ENCODE measurements at regions not wholly inside any gene's neighbourhood (a gene's known extent, or its start where the extent isn't known, plus 50 kb on each side); places are given as distances from the start of the nearest gene placed in this dataset.
"Not testable (repeated sequence)": the region's sequence is repeated elsewhere in the genome, so short reads cannot be mapped to it uniquely, and the experiment has no call there.

DNA sequence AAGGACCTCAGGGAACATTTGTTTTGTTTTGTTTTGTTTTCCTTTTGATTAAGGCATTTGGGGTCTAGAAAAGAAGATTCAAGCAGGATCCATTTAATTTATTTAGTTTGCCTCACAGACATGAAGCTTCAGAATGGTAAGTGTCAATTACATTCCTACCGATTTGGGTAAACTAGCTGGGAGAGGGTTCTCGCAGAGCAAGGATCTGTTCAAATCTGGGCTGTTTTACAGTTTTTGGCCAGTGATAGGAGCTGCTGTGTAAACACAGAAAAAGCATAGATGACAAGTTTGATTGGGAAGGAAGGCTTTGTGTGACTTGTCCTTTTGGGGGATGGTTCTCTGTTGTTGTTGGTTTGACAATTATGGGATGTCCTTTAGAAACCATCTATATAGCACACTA, 470.3 kb upstream of the WWC1 start:
- no peak for DNase-seq

DNA sequence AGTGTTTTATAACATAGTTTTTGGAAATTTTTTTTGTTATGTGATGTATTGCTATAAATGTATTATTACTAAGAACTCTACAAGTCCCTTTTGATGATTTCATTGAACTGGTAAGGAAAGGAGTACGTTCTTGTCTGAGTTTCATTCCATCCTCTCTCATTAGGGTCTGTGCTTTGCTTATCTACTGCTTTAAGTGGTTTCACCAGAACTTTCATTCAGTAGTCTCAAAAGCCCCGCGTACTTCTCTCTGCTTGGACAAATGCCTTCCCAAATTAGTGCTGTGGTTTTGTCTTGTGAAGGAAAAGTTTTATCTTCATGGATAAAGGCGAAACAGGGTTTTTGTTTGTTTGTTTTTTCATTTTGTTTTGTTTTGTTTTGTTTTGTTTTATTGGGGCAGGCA, 469.8 kb upstream of the WWC1 start:
- no peak for DNase-seq

DNA sequence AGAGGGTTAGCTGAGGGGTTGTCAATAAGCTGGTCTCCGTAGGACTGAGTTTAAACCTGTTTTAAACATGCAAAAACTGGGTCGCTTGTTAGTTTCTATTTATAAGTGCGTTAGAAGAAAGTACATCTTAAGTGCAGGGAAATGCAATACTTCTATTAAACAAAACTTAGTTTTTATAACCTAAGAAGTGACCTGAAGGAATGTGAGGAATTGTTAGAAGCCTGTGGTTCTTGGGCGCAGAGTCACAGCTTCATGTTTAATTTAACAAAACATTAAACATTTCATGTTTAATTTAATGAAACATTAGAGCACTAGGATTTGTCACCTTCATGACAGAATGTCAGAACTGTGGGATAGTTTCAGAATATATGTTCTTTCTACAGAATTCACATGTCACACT, 469.2 kb upstream of the WWC1 start:
- no peak for DNase-seq

DNA sequence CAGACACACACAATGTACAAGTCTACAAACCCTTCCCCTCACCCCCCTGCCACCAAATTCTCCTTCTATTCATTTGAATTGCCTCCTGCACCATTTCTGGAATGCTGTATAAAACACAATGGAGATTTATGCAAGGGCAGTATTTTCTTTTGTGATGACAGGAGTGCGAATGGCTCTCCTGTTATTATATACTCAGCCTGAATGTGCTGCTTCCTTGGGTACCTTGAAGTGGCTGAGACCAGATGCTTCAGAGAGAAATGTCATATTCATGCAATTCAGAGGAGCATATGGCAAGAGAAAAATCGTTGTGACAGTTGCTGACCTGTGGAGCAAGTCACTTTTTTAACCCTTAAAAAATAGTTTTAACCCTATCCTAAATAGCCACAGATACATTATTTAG, 468.0 kb upstream of the WWC1 start:
- DNase-seq, result no peak

DNA sequence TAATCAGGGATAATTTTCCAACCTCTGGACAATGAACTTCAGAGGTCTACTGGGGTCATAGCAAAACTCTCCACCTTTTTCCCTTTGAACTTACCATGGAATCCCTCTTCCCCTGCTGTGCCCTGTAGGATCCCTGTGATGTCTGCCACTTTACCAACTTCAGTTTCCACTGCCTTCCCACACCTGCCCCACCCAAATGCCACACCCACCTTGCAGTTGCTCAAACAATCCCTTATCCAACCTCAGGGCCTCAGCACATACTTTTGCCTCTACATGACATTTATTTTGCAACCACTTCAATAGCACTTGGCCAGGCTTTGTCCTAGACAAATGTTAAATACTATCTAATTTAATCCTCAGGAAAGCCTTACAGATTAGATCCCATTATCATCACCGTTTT, 463.7 kb upstream of the WWC1 start:
- DNase-seq, result no peak

DNA sequence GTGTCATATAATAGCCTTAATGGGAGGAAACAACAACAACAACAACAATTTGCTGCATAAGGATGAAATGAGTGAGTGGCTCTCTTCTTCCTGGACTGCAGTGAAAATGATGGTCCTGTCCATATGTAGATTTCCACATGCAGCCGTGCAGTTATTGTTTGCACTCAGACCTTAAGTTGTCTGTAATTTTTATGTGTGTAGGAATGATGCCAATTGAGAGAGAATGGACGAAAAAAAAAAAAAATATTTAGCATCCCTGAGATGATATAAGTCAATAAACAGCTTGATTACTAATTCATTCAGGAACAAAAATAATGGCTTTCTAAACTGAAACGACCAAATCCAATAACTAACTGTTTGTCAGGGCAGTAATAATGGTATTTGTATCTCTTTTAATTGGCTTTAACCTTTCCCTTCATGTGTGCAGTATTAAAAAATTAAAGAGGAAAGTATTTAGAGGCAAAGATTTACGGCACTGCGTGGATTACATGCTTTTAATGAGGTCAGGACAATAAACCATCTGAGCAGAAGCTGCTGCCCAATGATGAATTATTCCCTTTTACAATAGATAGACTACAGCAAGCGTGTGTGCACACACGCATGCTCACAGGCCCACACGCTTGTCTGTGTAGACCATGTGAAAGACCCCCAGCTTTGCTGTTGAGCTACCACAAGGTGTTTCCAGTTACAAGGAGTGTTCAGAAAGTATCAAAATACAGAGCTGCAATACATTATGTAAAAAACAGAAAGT, 459.5 kb upstream of the WWC1 start:
- no peak for DNase-seq

DNA sequence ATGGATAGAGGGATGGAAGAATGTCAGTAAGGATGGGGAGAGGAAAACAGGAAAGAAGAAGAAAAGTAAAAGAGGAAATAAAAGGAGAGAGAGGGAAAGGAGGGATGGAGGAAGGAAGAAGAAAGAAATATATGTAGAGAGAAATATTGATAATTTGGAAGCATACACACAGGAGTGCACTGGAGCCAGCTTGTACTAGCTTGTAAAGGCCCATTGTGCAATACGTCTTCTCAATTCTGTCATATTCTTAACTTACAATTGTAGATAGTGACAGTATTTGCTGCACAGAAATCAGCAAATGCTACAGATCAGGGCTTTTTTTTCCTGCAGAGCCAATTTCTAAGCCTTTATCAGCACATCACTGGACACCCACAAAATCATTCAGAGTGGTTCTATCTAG, 458.8 kb upstream of the WWC1 start:
- DNase-seq, result no peak

DNA sequence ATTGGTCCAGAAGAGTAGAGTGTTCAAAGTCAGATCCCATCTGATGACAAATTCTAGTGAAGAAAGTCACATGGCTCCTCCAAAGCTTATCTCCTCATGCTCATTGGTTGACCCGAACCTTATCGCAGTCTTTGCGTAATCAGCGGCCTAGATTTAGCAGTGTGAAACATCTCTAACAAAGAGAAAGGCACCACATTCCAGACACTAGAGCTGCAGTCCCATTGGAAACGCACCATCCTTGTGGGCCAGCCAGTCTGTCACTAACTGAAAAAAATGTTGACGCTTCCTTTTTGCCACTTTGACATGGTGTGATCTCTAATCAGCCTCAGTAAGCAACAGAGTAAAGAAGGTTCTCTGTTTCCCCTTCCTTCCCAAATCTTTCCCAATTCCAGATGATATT, 458.0 kb upstream of the WWC1 start:
- DNase-seq, result no peak

DNA sequence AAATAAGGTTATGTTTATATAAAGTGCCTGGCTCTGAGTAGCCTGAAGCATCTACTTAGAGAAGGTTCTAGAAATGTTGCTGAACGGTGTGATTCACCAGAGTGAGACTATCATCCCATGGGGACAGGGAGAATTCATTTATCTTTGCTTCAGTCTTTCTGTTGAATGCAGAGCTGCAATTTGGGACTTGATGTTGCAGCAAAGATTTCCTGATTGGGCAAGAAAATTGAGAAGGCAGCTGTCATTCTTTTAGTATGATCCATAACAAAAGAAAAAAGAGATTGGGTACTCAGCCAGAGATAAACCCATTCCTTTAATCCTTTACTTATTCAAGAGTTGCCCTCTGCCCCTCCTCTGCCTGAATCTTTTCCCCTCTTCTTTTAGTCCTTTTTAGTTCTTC, 456.3 kb upstream of the WWC1 start:
- DNase-seq, result no peak

DNA sequence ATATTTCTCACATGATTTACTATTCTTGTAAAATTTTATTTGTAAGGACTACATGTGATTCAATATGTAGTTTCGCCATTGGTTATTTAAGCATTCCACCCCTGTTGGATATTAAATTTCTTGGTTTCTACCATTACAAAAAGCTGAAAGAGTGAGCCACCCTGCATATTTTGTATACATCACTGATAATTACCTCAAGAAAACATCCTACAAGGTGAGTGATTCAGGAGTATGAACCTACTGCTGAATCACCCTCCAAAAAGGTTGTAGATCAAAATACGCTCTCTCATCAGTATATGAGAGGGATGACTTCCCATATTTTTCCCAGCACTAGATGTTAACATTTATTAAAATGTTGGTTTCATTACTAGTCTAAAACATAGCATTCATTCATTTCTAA, 454.3 kb upstream of the WWC1 start:
- no peak for DNase-seq

DNA sequence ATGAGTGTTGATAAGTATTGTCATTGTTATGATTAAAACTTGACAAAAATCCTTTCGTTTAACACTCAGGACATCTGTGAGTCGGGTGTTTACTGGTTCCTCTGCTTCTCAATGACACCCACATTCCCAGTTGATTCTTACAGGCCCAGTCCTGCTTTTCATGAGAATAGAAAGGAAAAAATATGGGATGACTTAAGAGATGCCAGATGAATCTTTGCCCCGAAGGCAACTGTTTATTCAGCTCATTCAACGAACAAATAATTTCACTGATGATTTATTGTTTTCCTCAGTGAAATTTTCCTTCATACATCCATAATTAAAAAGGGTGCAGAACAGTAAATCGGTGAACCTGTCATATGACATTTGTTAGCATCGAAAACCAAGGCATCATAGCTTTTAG, 452.4 kb upstream of the WWC1 start:
- DNase-seq, result no peak

DNA sequence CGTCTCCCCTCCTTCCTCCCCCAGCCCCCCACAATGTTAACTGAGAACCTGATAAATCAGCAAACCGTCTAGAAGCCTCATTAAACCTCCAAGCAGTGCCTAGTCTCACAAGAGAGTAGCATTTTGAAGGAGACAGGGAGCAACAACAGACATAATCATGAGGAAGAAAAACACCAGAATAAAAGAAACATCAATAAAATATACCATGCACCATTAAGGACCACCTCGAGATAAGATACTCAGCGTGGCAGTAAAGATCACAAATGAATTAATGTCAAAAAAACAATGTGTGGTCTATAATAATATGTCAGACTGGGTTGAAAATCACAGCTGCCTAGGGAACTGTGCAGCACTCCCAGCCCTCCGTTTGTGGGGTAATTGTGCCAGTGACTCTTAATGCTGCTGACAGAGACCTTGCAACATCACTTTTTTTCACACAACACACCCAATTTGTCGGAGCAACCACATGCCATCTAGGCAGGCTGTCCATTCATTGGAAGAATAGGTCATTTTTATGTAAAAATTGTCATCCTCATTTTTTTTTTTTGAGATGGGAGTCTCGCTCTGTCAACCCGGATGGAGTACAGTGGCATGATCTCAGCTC, 450.8 kb upstream of the WWC1 start:
- DNase-seq, result no peak

DNA sequence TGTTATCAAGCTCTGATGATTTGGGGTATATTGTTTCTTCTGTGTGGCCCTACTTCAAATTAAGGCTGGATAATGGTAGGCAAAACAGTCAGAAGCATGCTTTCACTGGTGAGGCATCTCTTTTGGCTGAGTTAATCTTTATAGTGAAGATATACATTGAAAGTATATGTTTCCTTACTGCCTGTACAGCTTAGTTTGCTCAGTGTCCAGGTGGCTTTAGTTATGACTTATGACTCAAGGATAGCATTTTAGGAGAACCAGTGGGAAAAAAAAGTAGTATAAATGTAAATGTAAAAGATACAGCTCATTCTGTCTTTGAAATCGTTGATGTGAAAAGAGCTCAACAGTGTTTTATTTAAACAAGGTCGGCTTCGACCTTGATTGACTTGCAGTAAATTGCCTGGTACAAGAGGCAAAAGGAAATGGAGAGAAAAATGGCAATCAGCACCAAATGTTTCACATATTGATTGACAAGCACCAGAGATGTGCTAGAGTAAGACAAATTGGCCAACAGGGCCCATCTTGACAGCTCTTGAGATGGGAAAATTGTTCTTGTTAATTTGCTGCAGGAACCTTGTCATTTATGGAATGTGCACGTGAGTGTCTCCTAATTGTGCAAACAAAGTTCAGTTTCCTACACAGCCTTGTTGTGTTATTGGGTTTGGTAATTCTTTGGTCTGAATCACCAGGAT, 447.4 kb upstream of the WWC1 start:
- no peak for DNase-seq

DNA sequence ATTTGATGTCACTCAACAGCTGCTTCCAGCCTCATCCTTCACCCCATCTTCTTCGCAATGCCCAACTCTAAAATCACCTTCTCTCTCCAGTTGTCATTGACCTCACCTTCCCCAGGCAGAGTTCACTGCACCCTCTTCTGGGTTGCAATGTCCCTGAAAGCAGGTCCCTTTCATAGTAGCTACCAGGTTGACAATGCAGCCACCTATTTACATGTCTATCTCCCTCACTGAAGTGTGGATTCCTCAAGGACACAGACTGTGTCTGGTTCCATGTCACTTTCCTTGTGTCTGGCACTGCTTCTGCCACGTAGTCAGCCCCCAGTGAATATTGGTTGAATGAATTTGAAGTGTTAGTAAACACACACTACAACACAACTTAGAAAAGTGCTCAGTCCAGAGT, 445.5 kb upstream of the WWC1 start:
- DNase-seq, result no peak

DNA sequence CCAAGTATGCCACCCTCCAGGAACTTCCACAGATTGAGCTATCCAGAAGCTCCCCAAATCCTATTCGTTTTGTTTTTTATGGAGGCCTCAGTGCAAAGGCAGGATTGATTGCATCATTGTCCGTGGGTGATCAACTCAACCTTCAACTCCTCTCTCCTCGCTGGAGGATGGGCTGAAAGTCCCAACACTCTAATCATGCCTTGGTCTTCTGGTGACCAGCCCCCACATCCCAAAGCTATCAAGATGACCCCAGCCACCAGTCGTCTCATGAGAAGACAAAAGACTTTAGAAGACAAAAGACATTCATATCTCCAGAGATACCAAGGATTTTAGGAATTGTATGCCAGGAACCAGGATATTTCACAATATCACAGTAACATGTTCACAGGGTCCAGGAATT, 441.6 kb upstream of the WWC1 start:
- DNase-seq, result no peak

DNA sequence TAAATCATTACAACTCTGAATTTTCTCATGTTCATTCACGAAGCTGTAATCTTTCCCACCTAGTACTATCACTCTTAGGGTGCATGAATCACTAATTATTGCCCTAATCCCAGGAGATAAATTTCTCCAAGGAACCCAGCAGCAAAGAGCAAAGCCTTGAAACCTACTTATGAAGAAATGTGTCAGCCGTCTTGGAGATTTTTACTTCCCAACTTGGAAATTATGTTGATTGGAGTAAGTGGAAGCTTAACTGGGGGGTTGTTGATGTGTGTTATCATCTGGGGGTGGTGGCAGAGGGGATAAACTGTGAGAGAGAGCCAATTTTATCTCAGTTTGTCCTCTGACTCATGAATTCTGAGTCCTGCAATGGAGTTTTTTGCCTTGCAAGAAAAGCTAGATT, 440.5 kb upstream of the WWC1 start:
- no peak for DNase-seq

DNA sequence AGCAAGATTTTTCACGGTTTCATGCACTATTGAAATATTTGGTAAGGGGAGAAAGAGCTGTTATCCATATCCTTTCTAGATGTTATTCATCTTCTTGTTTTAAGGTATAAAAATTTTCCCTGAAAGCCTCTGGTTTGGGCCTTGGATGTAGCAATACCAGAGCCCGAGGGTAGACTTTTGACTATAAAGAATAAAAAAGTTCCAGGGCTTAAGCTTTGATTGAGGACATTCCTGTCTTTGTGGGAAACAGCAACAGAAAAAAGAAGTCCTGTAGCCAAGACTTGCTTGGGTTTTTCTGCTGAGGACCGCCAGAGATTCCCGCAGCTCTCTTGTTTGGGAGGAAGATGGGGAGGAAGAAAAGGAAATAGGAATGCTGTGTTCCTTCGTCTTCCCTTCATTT, 440.0 kb upstream of the WWC1 start:
- DNase-seq, result no peak

DNA sequence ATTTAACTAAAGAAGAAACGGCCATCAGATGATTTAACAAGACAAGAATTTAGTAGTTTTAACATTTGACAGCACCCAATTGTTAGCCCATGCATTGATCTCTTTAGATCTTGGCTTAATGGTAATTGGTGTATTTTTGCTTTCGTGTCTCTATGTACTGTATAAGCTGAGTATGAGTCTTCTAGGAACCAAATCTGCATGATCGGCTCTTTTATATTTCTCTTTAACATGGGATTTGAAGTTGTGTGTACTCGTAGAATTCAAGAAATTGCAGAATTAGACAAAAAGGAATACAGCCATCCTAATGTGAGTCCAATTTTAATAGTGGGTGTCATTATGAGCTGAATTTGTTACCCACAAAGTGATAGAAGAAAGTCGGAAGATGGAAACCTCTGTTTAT, 438.9 kb upstream of the WWC1 start:
- DNase-seq, result no peak

DNA sequence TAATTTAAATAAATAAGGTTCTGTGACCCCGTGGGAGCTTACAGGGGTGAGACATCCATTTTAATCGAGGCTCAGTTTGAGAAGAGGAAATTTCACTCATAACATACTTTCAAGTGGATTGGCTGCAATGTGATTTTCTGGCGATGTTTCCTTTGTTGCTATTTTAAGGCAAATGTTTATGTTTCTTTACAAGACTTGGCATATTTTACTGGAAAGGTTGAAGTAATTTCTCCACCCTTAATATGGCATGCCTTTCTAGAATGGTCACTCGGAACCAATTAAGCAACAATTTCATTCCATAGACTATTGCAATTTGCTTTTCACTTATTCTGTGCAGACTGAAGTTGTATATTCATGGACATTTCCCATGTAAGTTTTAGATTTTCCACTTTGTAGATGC, 438.0 kb upstream of the WWC1 start:
- no peak for DNase-seq

DNA sequence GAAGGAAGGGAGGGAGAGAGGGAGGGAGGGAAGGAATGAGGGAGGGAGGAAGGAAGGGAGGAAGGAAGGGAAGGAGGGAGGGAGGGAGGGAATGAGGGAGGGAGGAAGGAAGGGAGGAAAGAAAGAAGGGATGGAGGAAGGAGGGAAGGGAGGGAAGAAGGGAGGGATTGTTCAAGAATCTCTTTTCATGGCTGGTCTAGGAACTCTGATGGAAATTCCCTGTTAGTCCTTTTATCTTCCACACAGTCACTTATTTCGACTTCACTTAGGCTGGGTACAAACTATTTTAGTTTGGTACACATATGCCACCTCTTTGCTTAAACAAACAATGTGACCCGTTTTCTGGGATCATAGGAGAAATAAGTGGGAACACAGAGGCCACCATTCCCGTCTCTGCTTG, 435.6 kb upstream of the WWC1 start:
- DNase-seq, result no peak

DNA sequence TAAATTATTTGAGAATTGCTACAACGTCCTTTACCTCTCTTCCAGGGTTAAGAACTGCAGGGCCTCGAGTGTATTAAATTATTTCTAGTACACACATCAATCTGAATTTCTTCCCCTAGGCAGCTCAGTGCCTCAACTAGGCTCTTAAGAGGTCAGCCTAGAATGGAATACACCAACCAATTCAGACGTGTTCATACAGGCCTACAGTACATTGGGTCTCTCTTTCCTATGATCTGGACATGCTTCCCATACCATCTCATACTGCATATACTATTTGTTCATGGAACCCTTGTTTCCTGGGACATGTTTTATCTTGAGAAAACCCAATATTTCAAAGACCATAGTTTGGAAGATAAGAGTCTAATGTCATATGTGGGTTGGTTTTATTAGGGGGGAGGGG, 434.1 kb upstream of the WWC1 start:
- no peak for DNase-seq

DNA sequence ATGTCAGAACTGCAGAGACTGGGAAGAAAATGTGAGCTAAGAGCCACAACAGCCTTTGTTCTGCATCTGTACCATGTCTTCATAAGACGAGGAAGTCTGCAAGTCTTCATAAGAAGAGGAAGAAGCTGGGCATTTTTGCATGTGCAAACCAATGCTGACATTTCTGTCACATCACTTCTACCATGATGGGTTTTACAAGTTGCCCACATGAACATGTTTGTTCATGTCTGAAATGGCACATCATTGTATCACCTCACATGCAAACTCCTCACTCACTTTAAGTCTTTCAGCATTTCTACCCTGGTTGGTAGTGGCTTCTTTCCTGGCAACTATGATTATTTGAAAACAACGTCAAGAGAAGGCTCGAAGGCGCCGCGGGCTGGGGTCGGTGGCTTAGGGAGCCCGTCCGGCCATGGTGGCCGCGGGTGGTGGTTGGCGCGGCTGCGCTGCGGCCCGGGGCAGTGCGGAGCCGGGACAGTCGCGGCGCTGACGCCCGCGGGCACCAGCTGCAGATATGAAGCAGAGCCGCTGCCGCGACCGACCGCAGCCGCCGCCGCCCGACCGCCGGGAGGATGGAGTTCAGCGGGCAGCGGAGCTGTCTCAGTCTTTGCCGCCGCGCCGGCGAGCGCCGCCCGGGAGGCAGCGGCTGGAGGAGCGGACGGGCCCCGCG, 433.1 kb upstream of the WWC1 start:
- not testable (repeated sequence) for DNase-seq

DNA sequence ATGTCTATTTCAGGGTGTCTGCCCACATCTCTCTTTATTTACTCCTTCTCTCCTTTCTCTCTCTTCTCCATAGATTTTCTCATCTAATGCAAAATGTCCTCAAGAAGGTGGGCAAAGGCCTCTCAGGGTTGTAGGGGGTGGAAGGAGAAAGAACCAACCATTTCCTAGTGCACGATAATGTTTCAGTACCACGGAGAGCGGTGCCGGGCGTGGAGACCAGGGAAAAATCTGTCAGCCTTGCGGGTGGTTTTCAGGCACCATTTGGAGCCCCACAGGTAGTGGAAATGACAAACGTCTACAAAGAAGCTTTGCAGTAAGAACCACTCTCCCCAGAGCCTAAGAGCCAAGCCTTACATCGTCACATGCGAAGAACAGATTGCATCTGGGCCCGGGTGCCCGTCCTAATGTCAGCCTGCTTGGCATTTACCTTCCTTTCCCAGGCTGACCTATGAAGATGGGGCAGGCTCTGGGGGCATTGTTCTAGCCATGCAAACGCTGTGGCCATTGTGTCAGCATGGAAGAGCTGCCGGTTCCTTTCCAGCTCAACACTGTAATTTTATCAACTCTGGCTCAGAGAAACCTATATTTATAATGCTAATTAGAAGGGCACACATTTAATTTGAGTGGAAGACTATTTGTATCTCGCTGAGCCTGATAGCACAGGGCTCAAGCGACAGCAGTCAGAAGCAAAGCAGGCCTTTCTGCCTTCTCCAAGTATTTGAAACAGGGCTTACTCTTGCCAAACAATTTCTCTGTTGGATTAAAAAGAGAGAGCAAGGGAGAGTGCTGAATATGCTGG, 430.1 kb upstream of the WWC1 start:
- peak in 1 of 14 donors; percentile 6 for DNase-seq
